ENCODE measurements at regions not wholly inside any gene's neighbourhood (a gene's known extent, or its start where the extent isn't known, plus 50 kb on each side); places are given as distances from the start of the nearest gene placed in this dataset.

DNA sequence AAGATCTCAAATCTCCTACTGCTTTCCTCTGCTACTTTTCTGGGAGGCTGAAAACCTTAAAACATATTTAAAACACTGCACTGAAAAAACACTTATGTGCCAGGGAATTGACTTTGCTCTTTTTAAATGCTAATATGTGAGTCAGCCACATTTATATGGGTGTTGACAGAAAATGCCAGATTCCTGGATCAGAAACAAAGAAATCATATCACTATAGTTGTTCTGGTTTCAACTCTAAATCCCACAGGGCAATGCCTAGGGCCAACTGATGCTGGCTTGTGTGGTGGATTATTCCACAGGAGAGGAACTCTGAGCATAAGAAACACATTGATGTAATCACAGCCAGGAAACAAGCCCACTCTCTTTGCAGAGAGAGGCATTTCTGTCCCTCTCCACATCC, 1439.0 kb upstream of the SPRY2 start:
- TF ChIP-seq, protein P1, sequence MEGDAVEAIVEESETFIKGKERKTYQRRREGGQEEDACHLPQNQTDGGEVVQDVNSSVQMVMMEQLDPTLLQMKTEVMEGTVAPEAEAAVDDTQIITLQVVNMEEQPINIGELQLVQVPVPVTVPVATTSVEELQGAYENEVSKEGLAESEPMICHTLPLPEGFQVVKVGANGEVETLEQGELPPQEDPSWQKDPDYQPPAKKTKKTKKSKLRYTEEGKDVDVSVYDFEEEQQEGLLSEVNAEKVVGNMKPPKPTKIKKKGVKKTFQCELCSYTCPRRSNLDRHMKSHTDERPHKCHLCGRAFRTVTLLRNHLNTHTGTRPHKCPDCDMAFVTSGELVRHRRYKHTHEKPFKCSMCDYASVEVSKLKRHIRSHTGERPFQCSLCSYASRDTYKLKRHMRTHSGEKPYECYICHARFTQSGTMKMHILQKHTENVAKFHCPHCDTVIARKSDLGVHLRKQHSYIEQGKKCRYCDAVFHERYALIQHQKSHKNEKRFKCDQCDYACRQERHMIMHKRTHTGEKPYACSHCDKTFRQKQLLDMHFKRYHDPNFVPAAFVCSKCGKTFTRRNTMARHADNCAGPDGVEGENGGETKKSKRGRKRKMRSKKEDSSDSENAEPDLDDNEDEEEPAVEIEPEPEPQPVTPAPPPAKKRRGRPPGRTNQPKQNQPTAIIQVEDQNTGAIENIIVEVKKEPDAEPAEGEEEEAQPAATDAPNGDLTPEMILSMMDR (IDR thresholded peaks at IDR 0.05) = no peak
- no peak for TF ChIP-seq POLR2A (IDR thresholded peaks at IDR 0.05)

All from sigmoid colon (tissue), 3 donors.